ENCODE measurements at regions not wholly inside any gene's neighbourhood (a gene's known extent, or its start where the extent isn't known, plus 50 kb on each side); places are given as distances from the start of the nearest gene placed in this dataset.
A peak's percentile ranks its signal among the peaks of the same experiment; 100 is the strongest.
"Not testable (repeated sequence)": the region's sequence is repeated elsewhere in the genome, so short reads cannot be mapped to it uniquely, and the experiment has no call there.

GRCh38 chr11:22567759-22568158 is 57.9 kb downstream of the FANCF start:
- DNase-seq = no peak

GRCh38 chr11:22566293-22566692 is 59.3 kb downstream of the FANCF start:
- DNase-seq = no peak

GRCh38 chr11:22561283-22561682 is 64.3 kb downstream of the FANCF start:
- DNase-seq = no peak

GRCh38 chr11:22559416-22559815 is 66.2 kb downstream of the FANCF start:
- DNase-seq = no peak

GRCh38 chr11:22558664-22559063 is 67.0 kb downstream of the FANCF start:
- peak; percentile 47 for DNase-seq

GRCh38 chr11:22556381-22556780 is 69.2 kb downstream of the FANCF start:
- no peak for DNase-seq

- peak; percentile 41 for DNase-seq
Observed at GRCh38 chr11:22555881-22556280, 69.7 kb downstream of the FANCF start.

- no peak for DNase-seq
Observed at GRCh38 chr11:22554221-22554620, 71.4 kb downstream of the FANCF start.

- DNase-seq = no peak
Observed at GRCh38 chr11:22552885-22553284, 72.7 kb downstream of the FANCF start.

GRCh38 chr11:22546746-22547145 is 78.9 kb downstream of the FANCF start:
- no peak for DNase-seq

- no peak for DNase-seq
Observed at GRCh38 chr11:22543261-22543660, 82.4 kb downstream of the FANCF start.

GRCh38 chr11:22539821-22540256 is 85.8 kb downstream of the FANCF start:
- peak; percentile 53 for DNase-seq

GRCh38 chr11:22536071-22536470 is 89.6 kb downstream of the FANCF start:
- peak; percentile 76 for DNase-seq

- not testable (repeated sequence) for DNase-seq
Observed at GRCh38 chr11:22528612-22529429, 96.8 kb downstream of the FANCF start.

- no peak for DNase-seq
Observed at GRCh38 chr11:22522225-22522624, 103.4 kb downstream of the FANCF start.

GRCh38 chr11:22521226-22521625 is 104.4 kb downstream of the FANCF start:
- DNase-seq = peak; percentile 83

- DNase-seq = no peak
Observed at GRCh38 chr11:22520521-22520920, 105.1 kb downstream of the FANCF start.

- not testable (repeated sequence) for DNase-seq
Observed at GRCh38 chr11:22518344-22518743, 107.3 kb downstream of the FANCF start.

GRCh38 chr11:22516111-22516510 is 109.5 kb downstream of the FANCF start:
- no peak for DNase-seq

- peak; percentile 41 for DNase-seq
Observed at GRCh38 chr11:22512457-22512856, 113.2 kb downstream of the FANCF start.

GRCh38 chr11:22510741-22511140 is 114.9 kb downstream of the FANCF start:
- DNase-seq = peak; percentile 80

- peak; percentile 32 for DNase-seq
Observed at GRCh38 chr11:22510010-22510409, 115.6 kb downstream of the FANCF start.

GRCh38 chr11:22508665-22509064 is 117.0 kb downstream of the FANCF start:
- no peak for DNase-seq

GRCh38 chr11:22497474-22497873 is 128.1 kb downstream of the FANCF start:
- no peak for DNase-seq
